Mucosa of descending colon (tissue), 3 donors: ENCODE measurements at regions not wholly inside any gene's neighbourhood (a gene's known extent, or its start where the extent isn't known, plus 50 kb on each side); places are given as distances from the start of the nearest gene placed in this dataset.

ENCODE experiments used
- ATAC-seq: fragments of 200-7000 bp; cut with Tn5 transposase; one replicate; pipeline ENCODE4 v1.9.1; 2020; ENCODE audit warnings: mild to moderate bottlenecking, moderate library complexity
- DNase-seq, 3 donors: peaks; one replicate each; pipeline ENCODE4 v3.0.0-alpha.2; 2020
- H3K36me3 ChIP-seq: fragments of 200-600 bp; one replicate; pipeline ENCODE4 v1.8.0; 2021; ENCODE audit warnings: low read depth, mild to moderate bottlenecking
- H3K4me1 ChIP-seq: fragments of 200-600 bp; one replicate; pipeline ENCODE4 v1.8.0; 2021; ENCODE audit warnings: low read depth, mild to moderate bottlenecking
- H3K4me3 ChIP-seq: fragments of 200-600 bp; one replicate; pipeline ENCODE4 v1.8.0; 2021; ENCODE audit warnings: mild to moderate bottlenecking
- H3K9me3 ChIP-seq: fragments of 200-600 bp; one replicate; pipeline ENCODE4 v1.8.0; 2021; ENCODE audit warnings: mild to moderate bottlenecking
- CTCF ChIP-seq: fragments of 200-600 bp; IDR thresholded peaks from one replicate; pipeline ENCODE4 v1.8.0; 2022; ENCODE audit warnings: antibody characterized with exemption, mild to moderate bottlenecking
- intact Hi-C, 2 donors: fragments of 100-400 bp; cut with DNase I in 1 of 2; cut with micrococcal nuclease in 1 of 2; formaldehyde crosslinking; loops; one replicate each; pipeline versions ENCODE4 v1.11.0 to v1.11.1; 2022; cut with DNase I, micrococcal nuclease
- donor health status: DM: no; HTN: no; CAD: no; lungs with moderate emphysema.
- donor health status: DM: no; HTN: no; CAD: no.
- donor health status: DM: no; HTN: yes; CAD: no.

DNA sequence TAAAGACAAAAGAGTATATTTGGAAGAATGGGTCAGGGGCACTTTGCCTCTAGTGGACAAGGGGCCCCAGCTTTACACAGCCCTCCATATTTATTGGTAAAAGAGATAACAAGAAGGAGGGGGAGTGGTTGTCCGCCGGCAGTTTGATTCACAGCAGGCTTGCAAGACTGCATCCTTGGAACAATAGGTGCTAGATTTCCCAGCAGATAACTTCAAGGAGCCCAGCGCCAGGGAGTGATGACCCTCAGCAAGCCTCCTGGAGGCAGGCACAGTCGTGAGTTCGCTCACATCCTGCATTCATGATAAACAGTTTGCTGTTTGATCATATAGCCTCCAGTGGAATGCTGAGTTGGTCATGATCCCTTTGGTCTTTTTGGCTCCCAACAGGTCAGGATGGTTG lies 67.8 kb upstream of the INCENP start:
- Histone ChIP-seq H3K36me3 (no peaks in the 10 kb centered on the region), H3K9me3 (no peaks in the 10 kb centered on the region), H3K4me3 (no peak overlapping the region), H3K4me1 (peaks cover 3% of the 10 kb centered on the region)
- ATAC-seq, result no peak
- DNase-seq, result no peak
- intact Hi-C loops, result no loop called here
- TF ChIP-seq CTCF, result no peak

- Histone ChIP-seq H3K4me3 (no peak overlapping the region), H3K9me3 (no peaks in the 10 kb centered on the region), H3K36me3 (no peaks in the 10 kb centered on the region), H3K4me1 (peaks cover 3% of the 10 kb centered on the region)
- DNase-seq (peak in 2 of 3 donors; percentile 57 to 76), ATAC-seq (peak; percentile 86)
- intact Hi-C loops, result no loop called here
- peak; percentile 52 for TF ChIP-seq CTCF
Observed at GRCh38 chr11:62054484-62055121, 69.2 kb upstream of the INCENP start.

- ATAC-seq (peak; percentile 29), DNase-seq (no peak)
- TF ChIP-seq CTCF, result no peak
- H3K9me3 ChIP-seq, result no peaks in the 10 kb centered on the region
- no peaks in the 10 kb centered on the region for H3K36me3 ChIP-seq
- intact Hi-C loops, result no loop called here
- no peak overlapping the region for H3K4me3 ChIP-seq
- H3K4me1 ChIP-seq, result peaks cover 4% of the 10 kb centered on the region
Observed at GRCh38 chr11:62054081-62054480, 69.7 kb upstream of the INCENP start.

DNA sequence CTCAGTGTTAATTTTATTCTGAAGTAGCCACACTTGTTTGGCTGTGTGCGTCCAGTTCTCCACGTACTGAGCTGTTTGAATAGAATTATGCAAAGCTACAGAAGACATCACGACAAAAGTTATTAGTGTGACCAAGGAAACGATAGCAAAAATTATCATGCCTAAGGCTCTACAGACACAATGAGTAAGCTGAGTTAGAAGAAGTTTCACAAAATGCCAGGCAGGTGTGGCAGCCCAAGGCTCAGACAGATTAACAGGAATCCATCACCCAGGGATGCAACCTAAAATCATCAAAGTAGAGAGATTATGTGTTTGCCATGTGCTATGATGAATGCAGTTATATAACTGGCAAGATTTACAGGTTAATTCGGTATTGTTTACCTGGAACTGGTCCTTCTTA lies 73.1 kb upstream of the INCENP start:
- TF ChIP-seq CTCF, result no peak
- no peaks in the 10 kb centered on the region for H3K36me3 ChIP-seq
- no peaks in the 10 kb centered on the region for H3K9me3 ChIP-seq
- intact Hi-C loops, result no loop called here
- H3K4me1 ChIP-seq, result peaks cover 8% of the 10 kb centered on the region
- no peak overlapping the region for H3K4me3 ChIP-seq
- ATAC-seq, result no peak
- DNase-seq, result no peak

GRCh38 chr11:62048100-62048499 lies 75.7 kb upstream of the INCENP start:
- ATAC-seq, result no peak
- intact Hi-C loops, result loop anchor here in 1 of 2 donors (5.0 kb wide), 1 partner anchor 81 kb away; the partner anchor contains the start of gene FTH1
- Histone ChIP-seq H3K4me3 (no peak overlapping the region), H3K9me3 (no peaks in the 10 kb centered on the region), H3K36me3 (no peaks in the 10 kb centered on the region), H3K4me1 (peaks cover 21% of the 10 kb centered on the region)
- DNase-seq, result no peak
- TF ChIP-seq CTCF, result no peak
